GM19023 (cell line): ENCODE measurements at regions not wholly inside any gene's neighbourhood (a gene's known extent, or its start where the extent isn't known, plus 50 kb on each side); places are given as distances from the start of the nearest gene placed in this dataset.

Experiments used
- ATAC-seq: cut with Tn5 transposase; IDR thresholded peaks from one replicate; pipeline ENCODE4 v1.9.1; 2021; ENCODE audit warnings: mild to moderate bottlenecking, moderate library complexity; ENCODE audit not compliant: unreplicated experiment

- ATAC-seq = no peak
Observed at GRCh38 chr13:73492811-73493210, 434.0 kb downstream of the KLF5 start.

GRCh38 chr13:73482556-73482955, 423.8 kb downstream of the KLF5 start:
- ATAC-seq = no peak

GRCh38 chr13:73481886-73482445, 423.2 kb downstream of the KLF5 start:
- ATAC-seq = no peak

- no peak for ATAC-seq
Observed at GRCh38 chr13:73480779-73481559, 422.2 kb downstream of the KLF5 start.

- ATAC-seq = no peak
Observed at GRCh38 chr13:73479856-73480255, 421.1 kb downstream of the KLF5 start.

- no peak for ATAC-seq
Observed at GRCh38 chr13:73479351-73479750, 420.5 kb downstream of the KLF5 start.

- no peak for ATAC-seq
Observed at GRCh38 chr13:73477441-73477840, 418.6 kb downstream of the KLF5 start.

- no peak for ATAC-seq
Observed at GRCh38 chr13:73473016-73473415, 414.2 kb downstream of the KLF5 start.

GRCh38 chr13:73467125-73467524, 408.3 kb downstream of the KLF5 start:
- ATAC-seq = no peak

- ATAC-seq = no peak
Observed at GRCh38 chr13:73466561-73466960, 407.8 kb downstream of the KLF5 start.

- no peak for ATAC-seq
Observed at GRCh38 chr13:73465617-73465971, 406.8 kb downstream of the KLF5 start.

GRCh38 chr13:73464758-73465616, 406.2 kb downstream of the KLF5 start:
- no peak for ATAC-seq

- no peak for ATAC-seq
Observed at GRCh38 chr13:73462241-73462640, 403.4 kb downstream of the KLF5 start.

GRCh38 chr13:73451221-73452029, 392.6 kb downstream of the KLF5 start:
- ATAC-seq = no peak

- no peak for ATAC-seq
Observed at GRCh38 chr13:73450583-73450982, 391.8 kb downstream of the KLF5 start.

GRCh38 chr13:73449252-73449651, 390.4 kb downstream of the KLF5 start:
- no peak for ATAC-seq

GRCh38 chr13:73440296-73440895, 381.6 kb downstream of the KLF5 start:
- no peak for ATAC-seq

GRCh38 chr13:73433890-73434289, 375.1 kb downstream of the KLF5 start:
- ATAC-seq = no peak

GRCh38 chr13:73433458-73433857, 374.7 kb downstream of the KLF5 start:
- ATAC-seq = no peak

- no peak for ATAC-seq
Observed at GRCh38 chr13:73429701-73430100, 370.9 kb downstream of the KLF5 start.

GRCh38 chr13:73428706-73429105, 369.9 kb downstream of the KLF5 start:
- no peak for ATAC-seq
